Bronchial epithelial cell (primary cell): ENCODE measurements at regions not wholly inside any gene's neighbourhood (a gene's known extent, or its start where the extent isn't known, plus 50 kb on each side); places are given as distances from the start of the nearest gene placed in this dataset.

Experiments
- DNase-seq: peaks from one replicate; pipeline ENCODE4 v3.0.0-alpha.2; 2010; ENCODE audit warnings: low read depth
- FAIRE-seq: peaks from 2 replicates; lab custom pipeline; 2011; peaks lifted over from hg19 to GRCh38; lab: Jason Lieb, UNC
- H3K27me3 ChIP-seq: 2 replicates; pipeline ENCODE4 v1.5.1; 2011; ENCODE audit warnings: low read length; ENCODE audit not compliant: control insufficient read depth, insufficient read depth
- H3K36me3 ChIP-seq: 2 replicates; pipeline ENCODE4 v1.5.1; 2011; ENCODE audit warnings: low read length; ENCODE audit not compliant: control insufficient read depth, insufficient read depth
- H3K4me3 ChIP-seq: 2 replicates; pipeline ENCODE4 v1.5.1; 2011; ENCODE audit warnings: mild to moderate bottlenecking, low read depth, low read length, control low read depth
- CTCF ChIP-seq: IDR thresholded peaks from 2 replicates; pipeline ENCODE4 v1.5.1; 2011; ENCODE audit warnings: mild to moderate bottlenecking, moderate library complexity, low read length, control low read depth, inconsistent platforms; ENCODE audit not compliant: insufficient read depth, severe bottlenecking

GRCh38 chr3:22971497-22971896, 231.6 kb upstream of the UBE2E2 start:
- Histone ChIP-seq H3K27me3 (peaks cover 4% of the 10 kb centered on the region), H3K4me3 (no peak overlapping the region), H3K36me3 (no peaks in the 10 kb centered on the region)
- TF ChIP-seq CTCF, result no peak
- DNase-seq (no peak), FAIRE-seq (no peak)

- Histone ChIP-seq H3K4me3 (no peak overlapping the region), H3K27me3 (peaks cover 2% of the 10 kb centered on the region), H3K36me3 (no peaks in the 10 kb centered on the region)
- no peak for DNase-seq
- no peak for TF ChIP-seq CTCF
- no peak for FAIRE-seq
Observed at GRCh38 chr3:22977042-22977441, 226.1 kb upstream of the UBE2E2 start.

- no peak for FAIRE-seq
- H3K27me3 ChIP-seq, result peaks cover 2% of the 10 kb centered on the region
Observed at GRCh38 chr3:22977650-22978289, 225.4 kb upstream of the UBE2E2 start.

GRCh38 chr3:22979581-22979980, 223.5 kb upstream of the UBE2E2 start:
- TF ChIP-seq CTCF, result no peak
- FAIRE-seq, result no peak
- Histone ChIP-seq H3K27me3 (peaks cover 2% of the 10 kb centered on the region), H3K36me3 (no peaks in the 10 kb centered on the region), H3K4me3 (no peak overlapping the region)
- peak; percentile 62 for DNase-seq

More at GRCh38 chr3:22977650-22978289, 225.4 kb upstream of the UBE2E2 start:
- Histone ChIP-seq H3K4me3 (no peak overlapping the region), H3K36me3 (no peaks in the 10 kb centered on the region)
- DNase-seq, result no peak
- TF ChIP-seq CTCF, result no peak

- Histone ChIP-seq H3K4me3 (no peak overlapping the region), H3K27me3 (peaks cover 2% of the 10 kb centered on the region), H3K36me3 (no peaks in the 10 kb centered on the region)
- FAIRE-seq (no peak), DNase-seq (peak; percentile 62)
- TF ChIP-seq CTCF, result no peak
Observed at GRCh38 chr3:22980346-22980745, 222.8 kb upstream of the UBE2E2 start.

GRCh38 chr3:22981166-22981565, 222.0 kb upstream of the UBE2E2 start:
- no peak overlapping the region for H3K4me3 ChIP-seq
- no peaks in the 10 kb centered on the region for H3K36me3 ChIP-seq
- DNase-seq, result no peak

More at GRCh38 chr3:22981166-22981565, 222.0 kb upstream of the UBE2E2 start:
- peaks cover 2% of the 10 kb centered on the region for H3K27me3 ChIP-seq
- FAIRE-seq, result no peak
- no peak for TF ChIP-seq CTCF
